Keratinocyte (primary cell): ENCODE measurements at regions not wholly inside any gene's neighbourhood (a gene's known extent, or its start where the extent isn't known, plus 50 kb on each side); places are given as distances from the start of the nearest gene placed in this dataset.

Source experiments
- DNase-seq: peaks from one replicate; pipeline ENCODE4 v3.0.0-alpha.2; 2011; ENCODE audit warnings: low read depth, missing footprints, low spot score
- FAIRE-seq: peaks from 2 replicates; lab custom pipeline; 2011; peaks lifted over from hg19 to GRCh38; lab: Jason Lieb, UNC
- H2AFZ ChIP-seq: 2 replicates; pipeline ENCODE4 v1.6.0; 2012; ENCODE audit warnings: low read length, control low read depth, inconsistent platforms; ENCODE audit not compliant: control insufficient read depth
- H3K27ac ChIP-seq: 2 replicates; pipeline ENCODE4 v1.5.1; 2011; ENCODE audit warnings: low read length; ENCODE audit not compliant: control insufficient read depth, insufficient read depth
- H3K27me3 ChIP-seq: 3 replicates; pipeline ENCODE4 v1.6.0; 2011; ENCODE audit warnings: low read length; ENCODE audit not compliant: control insufficient read depth, insufficient read depth; ENCODE audit errors: extremely low read depth
- H3K36me3 ChIP-seq, 2 experiments: 2 replicates in 1 of 2; 3 replicates in 1 of 2; pipeline ENCODE4 v1.5.1; 2011; ENCODE audit warnings: low read length in 2 of 2, mild to moderate bottlenecking in 1 of 2; ENCODE audit not compliant: control insufficient read depth in 2 of 2, insufficient read depth in 2 of 2; ENCODE audit errors: extremely low read depth in 1 of 2
- H3K4me1 ChIP-seq: 3 replicates; pipeline ENCODE4 v1.5.1; 2011; ENCODE audit warnings: low read length; ENCODE audit not compliant: control insufficient read depth, insufficient read depth; ENCODE audit errors: extremely low read depth
- H3K4me2 ChIP-seq: 3 replicates; pipeline ENCODE4 v1.6.0; 2011; ENCODE audit warnings: low read depth, low read length; ENCODE audit not compliant: control insufficient read depth, insufficient read depth; ENCODE audit errors: extremely low read depth
- H3K4me3 ChIP-seq, 3 experiments: fragments of 200-600 bp in 1 of 3; sonication (generic) in 1 of 3; 2 replicates in 2 of 3; 3 replicates in 1 of 3; pipeline ENCODE4 v1.5.1; 2011 to 2016; ENCODE audit warnings: low read length in 3 of 3, mild to moderate bottlenecking in 3 of 3, control low read depth in 2 of 3, inconsistent platforms in 1 of 3, low read depth in 1 of 3, mixed read lengths in 1 of 3, mixed run types in 1 of 3, moderate library complexity in 1 of 3; ENCODE audit not compliant: control insufficient read depth in 2 of 3, insufficient read depth in 2 of 3; ENCODE audit errors: extremely low read depth in 1 of 3
- H3K79me2 ChIP-seq: 2 replicates; pipeline ENCODE4 v1.6.0; 2012; ENCODE audit warnings: low read length; ENCODE audit not compliant: control insufficient read depth, insufficient read depth
- H3K9ac ChIP-seq: 3 replicates; pipeline ENCODE4 v1.6.0; 2011; ENCODE audit warnings: low read length; ENCODE audit not compliant: control insufficient read depth, insufficient read depth; ENCODE audit errors: extremely low read depth
- H3K9me1 ChIP-seq: 3 replicates; pipeline ENCODE4 v1.6.0; 2011; ENCODE audit warnings: low read length; ENCODE audit not compliant: control insufficient read depth, insufficient read depth; ENCODE audit errors: extremely low read depth
- H3K9me3 ChIP-seq: 2 replicates; pipeline ENCODE4 v1.5.1; 2012; ENCODE audit warnings: low read depth, low read length; ENCODE audit not compliant: control insufficient read depth
- H4K20me1 ChIP-seq: 3 replicates; pipeline ENCODE4 v1.6.0; 2011; ENCODE audit warnings: low read length; ENCODE audit not compliant: control insufficient read depth, insufficient read depth; ENCODE audit errors: extremely low read depth
- EZH2 ChIP-seq: IDR thresholded peaks from one replicate; pipeline ENCODE4 v1.6.1; 2012; ENCODE audit warnings: inconsistent platforms, mild to moderate bottlenecking, low read length, moderate library complexity
- dilution Hi-C: fragments of 300-500 bp; cut with MboI; formaldehyde crosslinking; loops from one replicate; pipeline ENCODE4 v1.7.0; 2020; ENCODE audit warnings: low sequenced_read_pairs; ENCODE audit not compliant: extremely low pct_ligation_motif_present
- TF ChIP-seq, protein P1 (sequence below), 3 experiments: IDR thresholded peaks in 1 of 3; conservative IDR thresholded peaks in 1 of 3; optimal IDR thresholded peaks in 1 of 3; 2 replicates in 2 of 3; 3 replicates in 1 of 3; pipeline versions ENCODE3 to v1.5.1; 2011; ENCODE audit warnings: low read length in 3 of 3, mild to moderate bottlenecking in 3 of 3, moderate library complexity in 2 of 3, control low read depth in 1 of 3, inconsistent platforms in 1 of 3; ENCODE audit not compliant: insufficient read depth in 2 of 3; ENCODE audit errors: extremely low read depth in 1 of 3

GRCh38 chr9:119458068-119458467 is 88.8 kb upstream of the BRINP1 start:
- no peak overlapping the region for H3K4me3 ChIP-seq
- no peak overlapping the region for H3K4me2 ChIP-seq
- no peaks in the 10 kb centered on the region for H4K20me1 ChIP-seq
- H3K9ac ChIP-seq = no peak overlapping the region
- TF ChIP-seq EZH2 = no peak
- TF ChIP-seq, protein P1, sequence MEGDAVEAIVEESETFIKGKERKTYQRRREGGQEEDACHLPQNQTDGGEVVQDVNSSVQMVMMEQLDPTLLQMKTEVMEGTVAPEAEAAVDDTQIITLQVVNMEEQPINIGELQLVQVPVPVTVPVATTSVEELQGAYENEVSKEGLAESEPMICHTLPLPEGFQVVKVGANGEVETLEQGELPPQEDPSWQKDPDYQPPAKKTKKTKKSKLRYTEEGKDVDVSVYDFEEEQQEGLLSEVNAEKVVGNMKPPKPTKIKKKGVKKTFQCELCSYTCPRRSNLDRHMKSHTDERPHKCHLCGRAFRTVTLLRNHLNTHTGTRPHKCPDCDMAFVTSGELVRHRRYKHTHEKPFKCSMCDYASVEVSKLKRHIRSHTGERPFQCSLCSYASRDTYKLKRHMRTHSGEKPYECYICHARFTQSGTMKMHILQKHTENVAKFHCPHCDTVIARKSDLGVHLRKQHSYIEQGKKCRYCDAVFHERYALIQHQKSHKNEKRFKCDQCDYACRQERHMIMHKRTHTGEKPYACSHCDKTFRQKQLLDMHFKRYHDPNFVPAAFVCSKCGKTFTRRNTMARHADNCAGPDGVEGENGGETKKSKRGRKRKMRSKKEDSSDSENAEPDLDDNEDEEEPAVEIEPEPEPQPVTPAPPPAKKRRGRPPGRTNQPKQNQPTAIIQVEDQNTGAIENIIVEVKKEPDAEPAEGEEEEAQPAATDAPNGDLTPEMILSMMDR (optimal IDR thresholded peaks at IDR 0.05 in 1 of 3, IDR thresholded peaks at IDR 0.05 in 1 of 3, conservative IDR thresholded peaks at IDR 0.05 in 1 of 3; ENCODE audit: extremely low read depth in 1 of 3, insufficient read depth in 2 of 3, low read length in 3 of 3) = peak in 1 of 3 experiments; percentile 33
- dilution Hi-C loops = no loop called here
- FAIRE-seq = no peak
- no peak for DNase-seq
- no peaks in the 10 kb centered on the region for H3K27me3 ChIP-seq
- no peaks in the 10 kb centered on the region for H3K36me3 ChIP-seq
- H2AFZ ChIP-seq = no peak overlapping the region
- H3K9me3 ChIP-seq = no peaks in the 10 kb centered on the region
- no peak overlapping the region for H3K27ac ChIP-seq
- H3K9me1 ChIP-seq = no peaks in the 10 kb centered on the region
- H3K79me2 ChIP-seq = no peaks in the 10 kb centered on the region
- peaks cover 13% of the 10 kb centered on the region for H3K4me1 ChIP-seq

DNA sequence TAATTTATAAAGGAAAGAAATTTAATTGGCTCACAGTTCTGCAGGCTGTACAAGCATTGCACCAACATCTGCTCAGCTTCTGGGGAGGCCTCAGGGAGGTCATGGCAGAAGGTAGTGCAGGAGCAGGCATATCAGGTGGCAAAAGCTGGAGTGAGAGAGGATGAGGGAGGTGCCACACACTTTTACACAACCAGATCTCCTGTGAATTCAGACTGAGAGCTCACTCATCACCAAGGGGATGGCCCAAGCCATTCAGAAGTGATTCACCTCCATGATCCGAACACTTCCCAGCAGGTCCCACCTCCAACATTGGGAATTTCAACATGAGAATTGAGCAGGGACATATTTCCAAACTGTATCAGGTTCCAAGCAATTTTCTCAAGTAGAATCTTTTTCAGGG is 84.7 kb upstream of the BRINP1 start:
- Histone ChIP-seq H3K9ac (peak overlapping the region; percentile 58), H3K4me1 (peaks cover 19% of the 10 kb centered on the region), H3K79me2 (no peaks in the 10 kb centered on the region), H3K9me1 (no peaks in the 10 kb centered on the region), H4K20me1 (no peaks in the 10 kb centered on the region), H2AFZ (peak overlapping the region; percentile 68), H3K36me3 (no peaks in the 10 kb centered on the region), H3K4me2 (peak overlapping the region; percentile 77), H3K27ac (peak overlapping the region; percentile 79), H3K4me3 (peak overlapping the region in 2 of 3 experiments; percentile 5 to 17), H3K27me3 (no peaks in the 10 kb centered on the region), H3K9me3 (no peaks in the 10 kb centered on the region)
- TF ChIP-seq, protein P1 (optimal IDR thresholded peaks at IDR 0.05 in 1 of 3, IDR thresholded peaks at IDR 0.05 in 1 of 3, conservative IDR thresholded peaks at IDR 0.05 in 1 of 3; ENCODE audit: extremely low read depth in 1 of 3, insufficient read depth in 2 of 3, low read length in 3 of 3) = no peak
- no peak for TF ChIP-seq EZH2
- dilution Hi-C loops = no loop called here
- FAIRE-seq (peak; percentile 95), DNase-seq (peak; percentile 26)
